ENCODE measurements at regions not wholly inside any gene's neighbourhood (a gene's known extent, or its start where the extent isn't known, plus 50 kb on each side); places are given as distances from the start of the nearest gene placed in this dataset.

GRCh38 chr1:22362626-22363402 lies 88.8 kb upstream of the ZBTB40 start:
- no peak for DNase-seq

- DNase-seq, result no peak
Measured at GRCh38 chr1:22363403-22364325, 88.0 kb upstream of the ZBTB40 start.

DNA sequence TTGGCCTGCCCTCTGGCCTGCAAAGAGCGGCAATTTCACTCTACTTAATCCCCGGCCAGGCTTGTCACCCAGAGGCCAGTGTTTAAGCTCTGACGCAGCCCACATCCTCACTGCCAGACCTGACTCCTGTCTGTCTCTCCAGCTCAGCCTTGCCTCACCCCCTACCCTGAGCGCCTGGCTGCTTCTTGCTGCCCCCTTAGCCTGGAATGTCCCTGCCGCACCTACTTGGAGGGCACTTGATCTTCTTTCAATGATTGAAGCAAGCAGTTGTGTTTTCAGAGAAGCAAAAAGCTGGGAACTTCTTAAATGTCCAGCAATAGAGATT lies 87.4 kb upstream of the ZBTB40 start:
- no peak for DNase-seq

GRCh38 chr1:22364764-22365163 lies 86.9 kb upstream of the ZBTB40 start:
- no peak for DNase-seq

DNA sequence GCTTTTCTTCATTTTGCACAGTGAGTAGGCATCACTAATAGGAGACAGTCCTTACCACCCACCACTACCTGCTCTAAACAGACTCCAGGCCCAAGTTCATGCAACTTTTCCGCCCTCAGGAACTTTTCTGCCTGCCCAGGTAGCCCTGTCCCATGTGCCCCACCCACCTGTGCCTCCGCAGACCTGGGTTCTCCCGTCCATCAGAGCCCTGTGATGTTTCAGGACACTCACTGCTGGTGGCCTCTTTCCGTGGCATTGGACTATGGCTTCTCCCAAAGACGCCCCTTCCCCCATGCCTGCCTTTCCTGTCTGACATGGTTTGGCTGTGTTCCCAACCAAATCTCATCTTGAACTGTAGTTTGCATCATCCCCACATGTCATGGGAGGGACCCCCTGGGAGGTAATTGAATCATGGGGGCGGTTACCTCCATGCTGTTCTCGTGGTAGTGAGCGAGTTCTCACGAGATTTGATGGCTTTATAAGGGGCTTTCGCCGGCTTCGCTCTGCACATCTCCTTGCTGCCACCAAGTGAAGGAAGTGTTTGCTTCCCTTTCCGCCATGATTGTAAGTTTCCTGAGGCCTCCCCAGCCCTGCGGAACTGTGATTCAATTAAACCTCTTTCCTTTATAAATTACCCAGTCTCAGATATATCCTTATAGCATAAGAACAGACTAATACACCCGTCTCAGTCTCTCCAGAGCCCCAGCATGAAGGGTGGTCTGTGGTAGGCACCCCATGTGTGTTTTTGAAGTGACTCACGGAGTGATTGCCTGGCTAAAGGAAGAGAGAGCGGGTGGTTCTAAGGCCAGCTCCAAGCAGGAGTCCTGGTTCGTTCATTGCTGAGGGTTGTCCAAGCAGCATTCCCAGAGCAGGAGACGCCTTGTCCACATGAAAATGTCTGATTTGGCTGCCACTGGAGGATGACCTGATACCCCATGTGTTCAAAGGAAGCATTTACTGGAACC lies 86.0 kb upstream of the ZBTB40 start:
- no peak for DNase-seq

DNA sequence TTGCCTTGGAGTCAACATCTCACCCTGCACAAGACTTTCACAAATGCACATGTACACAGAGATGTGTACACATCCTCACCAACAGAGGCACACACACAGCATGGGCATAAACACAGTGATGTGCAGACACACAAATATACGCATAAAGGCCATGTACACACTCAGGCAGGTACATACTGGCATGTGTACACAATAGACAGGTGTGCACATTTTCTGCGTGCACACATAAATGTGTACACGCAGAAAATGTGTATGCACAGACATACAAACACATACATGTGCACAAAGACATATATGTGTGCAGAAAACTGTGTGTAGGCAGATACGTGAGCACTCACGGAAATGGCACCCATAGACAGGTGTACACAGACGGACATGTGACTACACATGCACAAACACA lies 85.3 kb upstream of the ZBTB40 start:
- DNase-seq, result no peak

- no peak for DNase-seq
Measured at GRCh38 chr1:22368125-22368524, 83.5 kb upstream of the ZBTB40 start.

GRCh38 chr1:22369294-22370189 lies 82.1 kb upstream of the ZBTB40 start:
- no peak for DNase-seq

GRCh38 chr1:22370190-22370498 lies 81.5 kb upstream of the ZBTB40 start:
- no peak for DNase-seq

GRCh38 chr1:22371408-22371807 lies 80.2 kb upstream of the ZBTB40 start:
- no peak for DNase-seq

DNA sequence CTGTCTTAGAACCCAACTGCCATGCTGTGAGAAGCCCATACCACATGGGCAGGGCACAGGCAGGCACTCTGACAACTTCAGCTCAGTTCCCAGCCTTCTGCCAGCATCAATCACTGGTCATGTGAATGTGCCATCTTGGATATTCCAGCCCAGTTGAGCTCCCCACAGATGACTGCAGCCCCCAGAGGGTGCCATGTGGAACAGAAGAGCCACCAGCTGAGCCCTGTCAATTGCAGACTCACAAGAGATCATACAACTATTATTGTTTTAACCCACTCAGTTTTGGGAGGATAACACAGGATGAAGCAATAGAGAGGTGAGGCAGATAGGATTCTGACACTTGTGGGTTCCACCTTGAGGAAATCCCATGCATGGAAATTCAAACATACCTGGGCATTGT lies 78.4 kb upstream of the ZBTB40 start:
- DNase-seq, result no peak

GRCh38 chr1:22374001-22374400 lies 77.7 kb upstream of the ZBTB40 start:
- no peak for DNase-seq

- DNase-seq, result no peak
Measured at GRCh38 chr1:22375601-22376000, 76.0 kb upstream of the ZBTB40 start.

DNA sequence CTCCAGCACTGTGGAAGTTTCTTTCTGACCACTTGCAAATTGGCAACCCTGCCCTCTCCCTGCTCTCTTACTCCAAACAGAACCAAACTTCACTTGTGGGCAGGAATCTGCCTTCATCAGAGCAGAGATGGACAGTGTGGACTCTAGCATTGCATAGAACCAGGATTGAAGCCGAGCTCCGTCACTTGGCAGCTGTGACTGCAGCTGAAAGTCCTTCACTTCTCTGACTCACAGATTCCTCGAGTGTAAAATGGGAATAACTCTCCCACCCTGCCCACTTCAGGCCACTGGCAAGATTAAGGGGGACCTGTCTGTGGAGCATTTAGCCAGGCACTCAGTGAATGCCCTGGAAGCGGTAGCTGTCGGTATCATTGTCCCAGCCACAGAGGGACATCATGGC lies 75.7 kb upstream of the ZBTB40 start:
- DNase-seq, result no peak

DNA sequence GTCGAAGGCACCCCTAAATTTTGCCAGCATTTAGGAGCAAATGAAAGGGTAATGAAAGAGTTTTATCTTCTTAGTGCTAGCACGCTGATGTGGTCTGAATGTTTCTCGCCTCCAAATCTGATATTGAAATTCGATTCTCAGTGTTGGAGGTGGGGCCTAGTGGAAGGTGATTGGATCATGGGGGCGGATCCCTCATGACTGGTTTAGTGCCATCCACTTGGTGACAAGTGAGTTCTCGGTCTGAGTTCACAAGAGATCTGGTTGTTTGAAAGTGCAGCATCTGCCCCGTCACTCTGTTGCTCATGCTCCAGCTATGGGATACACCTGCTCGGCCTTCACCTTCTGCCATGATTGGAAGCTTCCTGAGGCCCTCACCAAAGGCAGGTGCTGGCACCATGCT lies 75.1 kb upstream of the ZBTB40 start:
- no peak for DNase-seq

GRCh38 chr1:22376976-22377375 lies 74.7 kb upstream of the ZBTB40 start:
- DNase-seq, result no peak

- no peak for DNase-seq
Measured at GRCh38 chr1:22379566-22379965, 72.1 kb upstream of the ZBTB40 start.

DNA sequence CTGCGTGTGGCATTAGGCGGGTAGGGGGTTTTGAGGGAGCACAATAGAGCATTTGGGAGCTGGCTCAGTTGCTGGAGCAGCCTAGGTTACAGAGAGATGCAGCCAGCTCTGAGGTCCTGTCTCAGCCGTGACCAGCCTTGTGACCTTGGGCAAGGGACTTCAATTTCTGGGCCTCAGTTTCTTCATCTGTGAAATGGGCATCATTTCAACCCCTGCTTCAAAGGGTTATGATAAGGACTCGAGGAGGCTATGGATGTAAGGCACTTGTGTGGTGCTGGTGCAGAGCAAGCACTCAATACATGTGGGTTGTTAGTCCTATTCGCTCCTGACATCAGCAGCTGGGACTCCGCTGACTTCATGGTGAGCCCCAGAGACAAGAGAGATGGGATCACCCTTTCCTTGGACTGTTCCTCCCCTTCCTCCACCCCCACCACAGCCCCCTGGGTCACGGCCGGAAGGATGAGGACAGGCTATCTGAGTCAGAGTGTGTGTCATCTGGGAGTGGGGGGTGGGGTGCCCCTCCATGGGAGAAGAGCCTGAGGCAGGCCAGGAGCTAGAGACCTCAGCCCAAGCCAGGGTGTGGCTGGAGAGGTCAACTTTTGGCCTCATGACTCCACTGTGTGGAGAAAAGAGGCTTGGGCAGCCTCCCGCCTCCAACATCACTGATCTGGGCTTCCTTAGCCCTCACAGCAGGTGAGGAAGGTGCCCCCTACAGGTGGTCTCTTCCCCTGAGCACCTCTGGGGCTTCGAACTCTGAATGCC lies 71.4 kb upstream of the ZBTB40 start:
- no peak for DNase-seq

GRCh38 chr1:22383526-22384294 lies 67.9 kb upstream of the ZBTB40 start:
- DNase-seq, result no peak

- DNase-seq, result no peak
Measured at GRCh38 chr1:22385537-22385936, 66.1 kb upstream of the ZBTB40 start.

DNA sequence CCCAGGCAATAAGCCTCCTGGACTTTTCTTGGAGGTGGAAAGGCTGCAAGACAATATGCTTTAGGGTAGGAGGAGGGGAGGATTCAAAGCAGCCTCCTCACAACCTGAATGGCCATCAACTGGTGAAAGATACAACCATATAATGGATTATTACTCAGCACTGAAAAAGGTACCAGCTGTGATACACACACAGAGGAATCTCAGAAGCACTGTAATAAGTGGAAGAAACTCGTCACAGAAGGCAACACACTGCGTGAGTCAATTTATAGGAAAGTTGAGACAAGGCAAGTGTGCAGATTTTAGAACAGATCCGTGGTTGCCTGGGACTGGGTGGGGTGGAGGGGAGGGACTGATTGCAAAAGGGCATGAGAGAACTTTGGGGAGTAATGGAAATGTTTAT lies 64.9 kb upstream of the ZBTB40 start:
- no peak for DNase-seq
